GM19023 (cell line): ENCODE measurements at regions not wholly inside any gene's neighbourhood (a gene's known extent, or its start where the extent isn't known, plus 50 kb on each side); places are given as distances from the start of the nearest gene placed in this dataset.
"Not testable (repeated sequence)": the region's sequence is repeated elsewhere in the genome, so short reads cannot be mapped to it uniquely, and the experiment has no call there.

Source experiments
- ATAC-seq: cut with Tn5 transposase; IDR thresholded peaks from one replicate; pipeline ENCODE4 v1.9.1; 2021; ENCODE audit warnings: mild to moderate bottlenecking, moderate library complexity; ENCODE audit not compliant: unreplicated experiment

DNA sequence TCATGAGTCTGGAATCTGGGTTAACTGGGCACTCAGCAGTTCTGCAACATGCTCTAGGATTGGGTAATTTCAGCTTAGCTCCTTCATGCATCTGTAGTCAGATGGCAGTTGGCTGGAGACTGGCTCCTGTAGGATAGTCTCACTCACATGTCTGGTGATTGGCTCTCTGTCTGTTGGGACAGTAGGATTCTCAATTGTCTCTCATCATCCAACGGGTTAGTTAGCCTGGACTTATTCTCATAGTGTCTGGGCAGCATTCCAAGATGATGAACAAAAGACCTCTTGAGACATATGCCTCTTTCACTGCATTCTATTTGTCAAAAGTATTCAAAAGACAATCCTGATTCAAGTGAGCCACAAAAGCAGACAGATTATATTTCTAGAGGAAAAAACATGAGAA is 795.6 kb upstream of the GALNTL6 start:
- no peak for ATAC-seq

DNA sequence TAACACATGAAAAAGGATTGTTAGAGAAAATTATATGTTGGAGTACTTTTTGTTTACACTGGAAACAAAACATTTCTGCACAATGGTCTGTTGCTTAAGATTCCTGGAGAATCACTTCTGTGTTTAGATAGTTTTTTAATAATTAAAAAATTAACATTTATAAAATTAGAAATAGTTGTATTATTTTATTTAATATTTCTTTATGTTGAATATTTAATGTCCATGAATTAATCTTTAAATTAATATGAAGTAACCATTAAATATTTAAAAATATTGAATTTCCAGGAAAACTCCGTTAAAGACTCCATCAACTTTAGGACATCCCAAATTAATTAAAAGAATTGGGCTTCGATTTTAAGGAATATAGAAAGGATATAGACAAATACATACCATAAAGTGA is 797.1 kb upstream of the GALNTL6 start:
- no peak for ATAC-seq

DNA sequence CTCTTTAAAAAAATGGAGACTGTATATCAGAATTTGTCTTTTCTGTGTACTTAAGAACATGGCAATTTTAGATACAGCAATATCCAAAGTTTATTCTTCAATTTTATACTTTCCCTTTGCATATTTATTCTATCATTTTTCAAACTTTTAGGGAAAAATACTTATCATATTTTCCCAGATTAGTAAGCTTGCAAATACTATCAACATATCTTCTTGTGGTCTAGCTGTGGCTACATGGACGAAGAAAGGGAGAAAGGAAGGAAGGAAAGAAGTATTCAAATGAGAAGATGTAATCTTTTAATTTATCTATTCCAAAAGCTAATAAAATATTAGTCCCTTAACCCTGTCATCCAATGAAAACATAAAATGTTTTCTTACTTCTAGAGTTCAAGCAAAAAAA is 797.8 kb upstream of the GALNTL6 start:
- no peak for ATAC-seq

DNA sequence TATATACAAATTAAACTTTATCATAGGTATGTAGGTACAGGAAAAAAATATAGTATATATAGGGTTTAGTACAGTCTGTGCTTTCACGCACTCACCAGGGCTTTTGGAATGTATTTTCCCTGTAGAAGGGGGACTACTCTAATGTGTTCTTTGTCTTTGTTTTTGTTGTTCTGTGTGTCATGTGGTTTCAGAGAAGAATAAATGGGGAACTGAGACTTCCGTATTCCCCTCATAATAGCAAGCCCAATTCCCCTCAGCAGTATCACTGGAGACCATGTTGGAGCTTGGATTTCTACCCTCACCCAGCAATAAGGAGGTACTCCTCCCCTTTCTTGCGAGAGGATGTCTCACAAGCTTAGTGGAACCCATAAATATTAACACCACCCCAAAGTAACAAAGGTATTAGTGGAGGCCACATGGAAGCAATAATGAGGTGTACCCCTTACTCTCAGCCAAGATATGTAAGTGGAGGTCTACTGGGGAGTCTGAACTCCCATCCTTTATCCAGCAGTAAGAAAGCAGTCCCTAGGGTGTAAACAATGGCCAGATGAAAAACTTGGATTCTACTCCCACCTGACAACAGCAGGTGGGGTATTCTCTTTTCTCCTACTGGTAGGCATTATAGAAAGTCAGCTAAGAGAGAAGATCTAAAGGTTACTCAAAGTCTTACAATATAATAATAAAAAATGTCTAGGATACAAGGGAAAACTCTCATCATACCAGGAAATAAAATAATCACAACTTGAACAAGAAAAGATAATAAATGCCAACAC is 805.4 kb upstream of the GALNTL6 start:
- ATAC-seq = no peak

DNA sequence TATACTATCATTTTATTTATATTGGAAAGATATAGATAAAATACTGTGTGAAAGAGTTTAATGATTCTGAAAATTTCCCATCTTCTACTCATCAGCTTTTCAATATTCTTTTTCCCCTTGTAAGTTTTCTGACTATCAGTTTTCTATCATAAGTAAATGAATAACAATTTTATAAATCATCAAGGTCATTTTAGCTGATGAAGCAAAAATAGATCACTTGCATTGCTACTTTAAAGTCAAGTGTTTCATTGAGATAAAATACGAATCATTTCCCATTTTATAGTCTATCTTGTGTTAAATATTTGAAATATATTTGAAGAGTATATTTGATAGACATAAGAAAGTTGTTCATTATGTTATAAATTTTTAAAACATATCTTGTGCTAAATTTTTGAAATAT is 811.0 kb upstream of the GALNTL6 start:
- no peak for ATAC-seq

DNA sequence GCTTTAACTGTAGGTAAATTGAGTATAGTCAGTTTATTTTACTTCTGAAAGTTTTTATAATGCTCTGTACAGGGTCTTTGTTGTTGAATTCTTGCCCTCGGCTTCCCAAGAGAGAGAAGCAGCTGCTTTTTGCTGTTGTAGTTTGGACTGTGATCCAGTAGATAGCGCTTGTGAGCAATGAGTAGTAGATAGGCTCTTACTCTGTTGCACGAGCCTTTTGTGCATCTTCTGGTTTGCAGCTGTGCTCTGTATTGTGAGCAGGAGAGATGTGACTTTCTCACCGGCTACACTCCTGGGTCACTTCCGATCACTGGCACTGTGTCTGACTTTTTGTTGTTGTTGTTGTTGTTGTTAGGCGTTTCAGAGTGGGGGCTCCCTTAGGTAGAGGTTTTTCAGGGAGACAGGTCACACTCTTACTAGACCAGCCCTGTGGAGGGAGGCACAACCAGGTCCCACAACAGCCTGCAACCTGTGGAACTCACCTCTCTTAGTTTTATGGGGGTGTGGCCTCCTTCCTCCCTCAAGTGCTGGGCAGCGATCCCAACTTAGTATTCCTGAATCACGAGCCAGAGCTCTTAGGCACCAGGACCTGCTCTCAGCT is 822.1 kb upstream of the GALNTL6 start:
- ATAC-seq = peak; percentile 80

DNA sequence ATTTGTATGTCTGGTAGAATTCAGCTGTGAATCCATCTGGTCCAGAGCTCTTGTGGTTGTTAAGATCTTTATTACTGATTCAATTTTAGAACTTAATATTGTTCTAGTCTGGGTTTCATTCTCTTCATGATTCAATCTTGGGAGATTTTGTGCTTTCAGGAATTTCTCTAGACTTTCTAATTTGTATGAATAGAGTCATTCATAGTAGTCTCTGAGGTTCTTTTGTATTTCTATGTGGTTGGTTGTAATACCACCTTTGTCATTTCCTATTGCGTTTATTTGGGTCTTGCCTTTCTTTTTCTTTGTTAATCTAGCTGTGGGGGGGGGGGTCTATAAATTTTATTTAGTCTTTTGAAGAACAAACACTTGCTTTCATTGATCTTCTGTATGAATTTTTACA is 824.8 kb upstream of the GALNTL6 start:
- ATAC-seq = no peak

DNA sequence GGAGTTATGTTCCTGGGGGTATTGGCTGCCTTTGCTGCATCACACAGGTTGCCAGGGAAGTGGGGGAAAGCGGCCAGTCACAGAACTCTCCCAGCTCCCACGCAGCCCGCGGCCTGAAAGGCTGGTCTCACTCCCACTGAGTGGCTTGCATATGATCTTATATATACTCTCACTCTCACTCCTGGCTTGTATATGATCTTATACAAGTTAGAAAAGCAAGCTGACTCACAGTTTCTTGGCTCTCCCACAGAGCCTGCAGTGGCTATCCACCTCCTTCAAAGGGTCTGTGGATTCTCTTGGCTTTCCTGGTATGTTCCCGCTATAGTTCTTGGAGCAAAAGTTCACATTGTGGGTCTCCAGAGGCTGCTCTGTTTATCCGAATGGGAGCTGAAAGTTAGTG is 833.5 kb upstream of the GALNTL6 start:
- ATAC-seq = no peak

DNA sequence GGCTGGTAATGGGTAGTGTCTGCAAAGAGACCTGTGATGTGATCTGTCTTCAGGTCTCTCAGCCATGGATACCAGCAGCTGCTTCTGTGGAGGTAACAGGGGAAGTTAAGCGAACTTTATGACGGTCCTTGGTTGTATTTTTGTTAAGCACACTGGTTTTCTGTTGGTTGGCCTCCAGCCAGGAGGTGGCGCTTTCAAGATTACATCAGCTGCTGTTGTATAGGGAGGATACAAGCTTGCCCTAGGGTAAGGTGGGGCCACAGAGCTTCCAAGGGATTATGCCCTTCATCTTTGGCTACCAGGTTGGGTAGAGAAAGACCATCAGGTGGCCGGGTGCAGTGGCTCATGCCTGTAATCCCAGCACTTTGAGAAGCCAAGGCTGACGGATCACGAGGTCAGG is 834.2 kb upstream of the GALNTL6 start:
- ATAC-seq = no peak

DNA sequence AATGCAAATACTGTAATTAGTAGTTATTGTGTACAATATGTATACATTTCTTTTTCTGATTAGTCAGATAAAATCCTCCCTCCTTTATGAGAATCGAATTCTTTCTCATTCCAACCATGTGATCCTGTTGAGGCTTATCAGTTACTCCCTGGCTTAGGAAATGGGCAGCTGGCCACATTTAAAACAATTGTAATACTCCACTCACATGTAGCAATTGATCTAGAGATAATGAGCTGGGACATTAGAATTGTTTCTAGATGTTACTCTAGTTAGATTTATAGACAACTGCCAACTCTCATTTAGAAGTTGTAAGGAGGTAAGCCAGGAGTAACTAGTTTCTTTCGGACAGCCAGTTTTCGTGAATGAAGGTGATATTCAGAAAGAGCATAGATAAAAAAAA is 859.3 kb upstream of the AADAT start:
- ATAC-seq = no peak

DNA sequence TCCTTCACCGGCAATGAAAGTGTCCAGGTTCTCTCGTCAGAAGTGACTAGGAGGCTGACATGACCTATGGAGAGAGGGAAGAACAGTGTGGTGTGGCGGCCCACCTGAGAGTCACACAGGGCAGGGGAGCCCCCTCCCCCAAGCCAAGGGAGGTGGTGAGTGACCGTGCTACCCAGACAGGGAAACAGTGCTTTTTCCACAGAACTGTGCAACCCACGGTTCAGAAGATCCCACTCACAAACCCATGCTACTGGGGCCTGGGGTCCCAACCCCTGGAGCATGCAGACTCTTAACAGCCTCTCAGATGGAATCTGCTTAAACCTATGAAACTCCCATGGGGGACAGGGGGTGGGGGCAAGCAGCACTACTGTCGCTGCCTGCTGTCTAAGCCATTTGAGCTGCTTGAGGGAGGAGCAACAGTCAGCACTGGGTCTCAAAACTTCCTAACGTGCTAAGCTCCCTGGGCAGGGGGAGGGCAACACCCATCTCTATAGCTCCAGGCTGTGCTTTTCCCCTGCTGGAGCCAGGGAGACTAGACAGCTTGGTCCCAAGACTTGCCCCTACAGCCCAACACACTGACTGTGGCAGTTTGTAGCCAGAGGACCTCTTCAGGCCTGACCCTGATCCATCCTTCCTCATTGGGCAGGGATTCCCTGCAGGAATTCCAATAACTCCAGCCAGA is 850.4 kb upstream of the AADAT start:
- ATAC-seq = no peak

DNA sequence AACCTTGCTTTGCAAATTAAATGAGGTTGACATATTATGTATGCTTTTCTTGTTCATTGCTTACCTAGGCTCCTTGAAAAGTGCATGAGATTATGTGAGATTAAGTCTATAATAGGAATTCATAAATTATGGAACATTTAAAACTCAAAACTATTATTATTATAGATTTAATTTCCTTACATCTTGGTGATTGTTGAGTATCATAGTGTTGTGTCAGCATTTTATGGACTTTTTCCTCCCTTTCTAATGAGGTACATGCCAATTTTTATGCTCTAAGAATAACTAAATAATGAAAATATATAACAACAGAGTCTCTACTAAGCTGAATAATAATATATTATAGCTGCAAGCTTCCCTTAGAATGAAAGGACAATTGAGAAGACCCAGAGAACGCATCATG is 848.8 kb upstream of the AADAT start:
- ATAC-seq = no peak

DNA sequence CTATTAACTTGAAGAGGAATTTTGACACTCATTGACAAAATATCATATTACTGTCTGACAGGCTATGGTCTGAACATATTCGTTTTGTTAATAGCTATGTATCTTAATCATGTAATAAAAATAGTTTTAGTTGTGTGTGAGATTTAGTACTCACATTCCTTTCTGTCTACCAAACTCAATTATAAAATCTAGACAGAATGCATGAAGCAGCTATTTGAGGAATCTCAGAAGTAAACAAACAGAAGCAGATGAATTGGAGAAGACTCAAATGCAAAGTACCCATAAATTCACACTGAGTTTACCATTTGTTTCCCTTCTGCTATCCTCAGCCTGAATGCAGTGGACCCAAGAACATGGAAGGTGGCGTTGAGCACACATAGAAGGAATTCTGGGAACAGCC is 841.6 kb upstream of the AADAT start:
- ATAC-seq = no peak

DNA sequence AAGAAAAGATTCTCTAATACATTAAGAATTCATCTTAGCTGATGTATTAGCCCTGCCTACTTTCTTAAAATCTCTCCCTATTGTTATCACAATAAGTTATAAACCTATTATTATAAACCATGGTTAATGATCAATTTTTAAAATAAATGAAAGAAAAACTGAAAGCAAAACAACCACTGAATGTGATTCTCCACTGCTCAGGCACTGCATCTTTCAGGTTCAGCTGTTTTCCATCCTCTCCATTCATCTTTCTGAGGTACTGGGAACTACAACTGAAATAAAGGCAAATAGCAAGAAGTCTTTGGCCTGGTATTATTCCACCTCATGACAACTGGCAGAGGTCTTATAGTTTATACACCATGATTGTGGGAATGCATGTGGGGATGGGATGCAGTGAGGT is 798.9 kb upstream of the AADAT start:
- no peak for ATAC-seq

DNA sequence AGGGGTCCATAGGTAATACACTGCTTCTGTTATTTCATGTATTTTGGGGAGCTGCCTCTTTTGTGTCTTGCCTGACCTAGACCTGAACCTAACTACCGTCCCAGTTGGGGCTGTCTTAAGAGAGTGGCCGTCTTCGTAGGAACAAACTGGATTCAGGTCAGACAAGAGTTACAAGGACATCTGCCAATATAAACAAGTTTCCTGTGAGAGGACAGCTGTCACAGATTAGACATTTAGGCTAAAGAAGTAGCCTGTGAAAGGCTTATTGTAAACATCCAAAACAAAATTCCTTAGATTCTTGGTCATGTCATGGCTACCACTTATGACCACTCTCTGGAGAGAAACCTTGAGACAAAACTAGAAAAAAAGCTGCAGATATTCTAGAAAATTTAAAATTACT is 797.6 kb upstream of the AADAT start:
- no peak for ATAC-seq

DNA sequence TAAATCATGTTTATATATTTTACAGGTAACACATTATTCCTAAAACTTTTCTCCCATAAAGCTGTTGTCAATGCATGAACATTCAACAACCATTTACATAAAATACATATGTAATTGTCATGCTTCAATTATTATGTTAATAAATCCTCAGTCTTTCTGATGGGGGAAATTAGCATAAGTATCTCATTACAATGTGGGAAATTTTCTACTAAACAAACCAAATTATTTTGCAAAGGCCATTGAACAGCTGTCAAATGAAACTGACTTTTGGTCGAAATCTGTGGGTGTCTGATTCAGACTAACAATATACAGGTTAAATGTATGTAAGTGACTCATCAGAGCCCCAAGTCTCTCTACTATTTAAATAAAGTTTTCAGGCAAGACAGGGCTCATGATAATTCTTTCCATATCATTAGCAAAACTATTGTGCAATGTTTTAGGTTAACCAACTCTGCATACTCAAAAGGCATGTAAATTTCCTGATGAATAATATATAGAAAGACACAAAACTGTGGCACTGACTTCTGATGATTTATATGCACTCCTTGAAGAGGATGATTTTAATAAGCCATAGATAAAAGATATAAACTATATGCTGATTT is 795.3 kb upstream of the AADAT start:
- ATAC-seq = no peak

DNA sequence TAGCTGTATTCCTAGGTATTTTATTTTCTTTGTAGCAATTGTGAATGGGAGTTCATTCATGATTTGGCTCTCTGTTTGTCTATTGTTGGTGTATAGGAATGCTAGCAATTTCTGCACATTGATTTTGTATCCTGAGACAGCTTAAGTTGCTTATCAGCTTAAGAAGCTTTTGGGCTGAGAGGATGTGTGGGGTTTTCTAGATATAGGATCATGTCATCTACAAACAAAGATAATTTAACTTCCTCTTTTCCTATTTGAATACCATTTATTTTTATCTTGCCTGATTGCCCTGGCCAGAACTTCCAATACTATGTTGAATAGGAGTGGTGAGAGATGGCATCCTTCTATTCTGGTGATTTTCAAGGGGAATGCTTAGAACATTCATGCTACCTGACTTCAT is 791.9 kb upstream of the AADAT start:
- ATAC-seq = not testable (repeated sequence)

DNA sequence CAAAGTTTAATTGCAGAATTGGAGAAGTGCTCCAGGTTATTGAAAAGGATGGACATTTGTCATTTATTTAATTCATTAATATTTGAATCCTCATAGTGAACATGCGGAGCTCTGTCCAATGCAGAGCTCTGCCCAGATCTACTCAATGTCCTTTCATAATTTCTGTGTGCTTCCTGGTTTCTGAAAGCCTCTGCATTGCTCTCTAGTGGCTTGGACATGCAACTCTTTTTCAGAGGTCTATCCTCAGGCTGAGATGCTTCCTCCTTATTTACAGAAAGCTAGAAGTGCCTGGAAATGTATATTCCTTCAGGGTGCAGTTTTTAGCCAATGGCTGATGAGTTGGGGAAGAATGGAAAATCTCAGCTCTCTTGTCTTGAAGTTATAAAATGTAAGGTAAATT is 786.1 kb upstream of the AADAT start:
- ATAC-seq = no peak

DNA sequence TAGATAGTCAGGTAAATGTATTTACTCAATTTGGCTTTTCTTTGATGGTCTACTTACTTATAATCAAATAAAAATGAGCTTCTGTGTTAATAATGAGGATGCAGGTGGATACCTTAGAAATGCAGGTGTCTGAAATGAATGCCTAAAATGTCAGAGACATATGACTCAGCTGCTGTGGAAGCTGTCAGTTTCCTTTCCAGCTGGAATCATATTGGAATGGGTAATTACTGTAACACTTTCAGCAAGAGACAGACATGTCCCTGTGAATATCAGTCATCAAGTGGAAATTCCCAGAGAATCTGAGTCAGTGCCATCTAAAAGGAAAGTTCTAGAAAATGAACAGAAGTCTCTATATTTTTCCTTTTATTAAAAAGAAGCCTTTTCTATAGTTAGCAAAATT is 783.0 kb upstream of the AADAT start:
- ATAC-seq = no peak

DNA sequence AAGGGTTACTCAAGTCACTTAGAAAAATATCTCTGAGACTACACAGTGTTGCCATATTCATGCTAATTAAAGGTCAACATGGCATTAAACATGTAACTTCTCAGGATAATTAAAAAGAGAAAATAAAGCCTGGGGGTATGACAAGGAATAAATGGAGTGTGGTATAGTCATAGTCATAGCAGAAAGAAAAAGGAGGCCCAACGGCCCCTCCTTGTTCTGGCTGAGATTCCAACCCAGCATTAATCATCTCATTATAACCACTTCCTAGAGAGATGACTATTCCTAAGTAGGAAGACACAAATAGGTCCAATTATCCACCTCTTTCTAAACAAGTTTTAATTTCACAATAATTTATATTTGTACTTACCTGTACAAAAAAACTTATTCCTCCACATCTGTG is 778.4 kb upstream of the AADAT start:
- no peak for ATAC-seq

DNA sequence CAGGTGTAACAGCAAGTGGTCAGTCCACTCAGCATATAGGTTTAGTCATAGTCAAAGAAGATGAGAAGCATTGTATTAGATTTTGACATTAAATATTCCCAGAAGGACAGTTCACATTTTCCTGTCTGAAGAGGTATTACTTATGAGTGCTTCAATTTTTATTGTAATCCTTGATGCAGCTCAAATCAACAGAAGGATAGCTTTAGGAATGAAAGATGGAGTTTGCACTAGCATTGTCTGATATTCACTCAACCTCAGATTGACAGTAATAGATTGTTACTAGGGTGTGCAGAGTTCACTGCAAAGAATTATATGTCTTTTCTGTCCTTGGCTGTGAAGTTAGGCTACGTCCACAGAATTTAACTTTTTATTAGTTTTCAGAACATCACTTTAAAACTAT is 764.3 kb upstream of the AADAT start:
- no peak for ATAC-seq

DNA sequence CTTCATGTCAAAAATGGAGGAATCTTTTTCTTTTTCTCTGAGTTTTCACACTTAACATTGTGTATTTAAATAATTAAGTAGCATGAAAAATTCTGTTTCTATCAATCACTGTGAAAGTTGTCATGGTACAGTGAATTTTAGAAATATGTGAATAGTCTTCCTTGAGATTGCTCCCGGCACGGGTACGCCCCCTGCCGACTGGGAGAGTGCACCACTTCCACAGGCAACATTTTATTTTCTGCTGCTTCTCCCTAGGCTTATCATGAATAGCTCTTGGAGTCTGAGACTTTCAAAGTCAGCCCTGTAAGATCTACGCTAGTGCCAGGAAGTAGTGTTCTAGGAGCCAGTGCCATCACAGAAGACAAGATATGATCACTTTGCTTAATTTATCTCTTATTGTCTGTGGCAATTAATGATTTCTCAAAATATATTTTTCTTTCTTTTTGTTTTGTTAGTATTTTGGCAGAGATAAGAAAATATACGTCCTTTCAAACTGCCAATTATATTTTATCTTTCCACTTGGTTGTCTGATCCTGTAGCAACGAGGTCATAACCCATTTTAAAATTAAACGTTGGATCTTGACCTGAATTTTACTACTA is 763.8 kb upstream of the AADAT start:
- peak; percentile 62 for ATAC-seq
